Choroid plexus epithelial cell (primary cell): ENCODE measurements at regions not wholly inside any gene's neighbourhood (a gene's known extent, or its start where the extent isn't known, plus 50 kb on each side); places are given as distances from the start of the nearest gene placed in this dataset.
"Not testable (repeated sequence)": the region's sequence is repeated elsewhere in the genome, so short reads cannot be mapped to it uniquely, and the experiment has no call there.

Source experiments
- DNase-seq: peaks from one replicate; pipeline ENCODE4 v3.0.0-alpha.2; 2010; ENCODE audit warnings: low read depth
- H3K4me3 ChIP-seq: 2 replicates; pipeline ENCODE4 v1.5.1; 2011; ENCODE audit warnings: low read depth, mild to moderate bottlenecking, control low read depth, low read length, moderate library complexity
- CTCF ChIP-seq: conservative IDR thresholded peaks from 2 replicates; pipeline ENCODE4 v1.5.1; 2011; ENCODE audit warnings: low read depth, mild to moderate bottlenecking, control low read depth, inconsistent platforms, low read length, moderate library complexity

DNA sequence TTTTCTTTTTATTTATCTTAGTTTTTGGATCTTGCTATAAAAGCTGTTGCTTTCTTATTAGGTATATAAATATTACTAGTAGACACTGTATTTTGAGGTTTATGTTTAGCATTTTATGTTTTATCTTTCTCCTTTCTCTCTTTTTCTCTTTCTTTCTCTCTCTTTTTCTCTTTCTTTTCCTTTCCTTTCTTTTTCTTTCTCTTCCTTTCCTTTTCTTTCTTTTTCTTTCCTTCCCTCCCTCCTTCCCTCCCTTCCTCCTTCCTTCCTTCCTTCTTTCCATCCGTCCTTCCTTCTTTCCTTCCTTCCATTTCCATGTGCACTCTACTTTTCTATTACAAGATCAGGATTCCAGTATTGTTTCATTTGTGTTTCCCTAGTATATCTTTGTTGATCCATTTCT is 814.8 kb downstream of the KCNJ3 start:
- H3K4me3 ChIP-seq, result no peak overlapping the region
- no peak for DNase-seq
- TF ChIP-seq CTCF, result no peak

DNA sequence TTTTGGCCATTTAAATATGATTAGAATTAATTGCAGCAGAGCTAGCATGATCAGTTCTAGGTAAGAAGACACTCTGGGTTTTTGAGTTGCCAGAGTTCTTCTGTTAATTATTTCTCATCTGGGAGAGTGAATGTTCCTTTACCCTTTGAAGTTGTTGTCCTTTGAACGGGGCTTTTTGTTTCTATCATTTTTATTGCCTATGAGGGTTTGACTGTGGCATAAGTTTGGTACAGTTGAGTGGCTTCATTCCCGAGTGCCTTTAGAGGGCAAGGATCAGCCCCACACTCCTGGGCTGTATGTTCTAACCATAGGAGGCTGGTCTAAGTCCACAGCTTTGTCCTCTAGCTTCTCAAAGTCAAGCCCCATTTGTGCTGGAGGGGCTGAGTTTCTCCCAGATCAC is 804.3 kb downstream of the KCNJ3 start:
- no peak overlapping the region for H3K4me3 ChIP-seq
- no peak for TF ChIP-seq CTCF
- no peak for DNase-seq

DNA sequence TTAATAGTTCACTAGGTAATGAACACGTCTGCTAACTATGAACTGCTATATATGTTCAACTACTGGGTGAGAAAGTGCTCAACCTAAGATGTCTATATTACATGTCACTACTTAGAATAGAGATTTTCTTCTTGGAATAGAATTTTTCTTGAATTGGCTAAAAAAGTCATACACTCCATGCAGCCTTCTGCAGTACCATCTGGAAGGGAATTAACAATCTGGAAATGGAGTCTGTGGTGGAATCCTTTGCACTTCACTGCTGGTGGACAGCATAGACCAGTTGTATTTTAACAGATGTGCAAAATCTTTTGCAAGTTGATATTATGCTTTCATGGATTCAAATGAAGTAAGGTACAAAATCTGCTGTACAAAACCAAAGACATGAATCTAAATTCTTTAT is 799.6 kb downstream of the KCNJ3 start:
- TF ChIP-seq CTCF, result no peak
- no peak overlapping the region for H3K4me3 ChIP-seq
- DNase-seq, result no peak

GRCh38 chr2:155494744-155495143 is 796.2 kb downstream of the KCNJ3 start:
- TF ChIP-seq CTCF, result no peak
- DNase-seq, result no peak
- H3K4me3 ChIP-seq, result no peak overlapping the region

GRCh38 chr2:155485141-155485842 is 786.8 kb downstream of the KCNJ3 start:
- no peak for TF ChIP-seq CTCF
- H3K4me3 ChIP-seq, result no peak overlapping the region
- DNase-seq, result no peak

- H3K4me3 ChIP-seq, result no peak overlapping the region
- TF ChIP-seq CTCF, result no peak
- no peak for DNase-seq
These were observed 782.6 kb downstream of the KCNJ3 start for GRCh38 chr2:155481141-155481540.

GRCh38 chr2:155472018-155472417 is 773.5 kb downstream of the KCNJ3 start:
- not testable (repeated sequence) for DNase-seq, H3K4me3 ChIP-seq
